ENCODE measurements at regions not wholly inside any gene's neighbourhood (a gene's known extent, or its start where the extent isn't known, plus 50 kb on each side); places are given as distances from the start of the nearest gene placed in this dataset.
"Not testable (repeated sequence)": the region's sequence is repeated elsewhere in the genome, so short reads cannot be mapped to it uniquely, and the experiment has no call there.

DNA sequence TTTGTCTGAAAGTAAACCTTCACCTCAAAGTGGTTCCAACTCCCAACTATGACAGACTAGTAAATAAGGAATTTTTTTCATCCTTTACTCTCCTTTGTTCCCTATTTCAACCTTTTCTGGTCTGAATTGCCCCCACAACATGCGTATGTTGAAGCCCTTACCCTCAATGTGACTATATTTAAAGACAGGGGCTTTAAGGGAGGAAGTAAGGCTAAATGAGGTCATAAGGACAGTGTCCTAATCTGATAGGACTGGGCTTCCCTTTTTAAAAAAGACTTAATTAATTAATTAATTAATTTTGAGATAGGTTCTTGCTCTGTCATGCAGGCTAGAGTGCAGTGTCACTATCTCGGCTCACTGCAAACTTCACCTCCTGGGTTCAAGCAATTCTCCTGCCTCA is 86.3 kb downstream of the VCPKMT start:
- ATAC-seq (no peak), DNase-seq (no peak)
- H3K4me3 ChIP-seq: no peak overlapping the region
- intact Hi-C loops (cut with DNase I): no loop called here
- TF ChIP-seq POLR2A (IDR thresholded peaks at IDR 0.05) (no peak), CTCF (IDR thresholded peaks at IDR 0.05) (no peak)
- peak overlapping the region in 1 of 12 donors; percentile 29 for H3K27ac ChIP-seq
- no peaks in the 10 kb centered on the region for H3K27me3 ChIP-seq
- H3K9me3 ChIP-seq: peaks cover 0 to 13% (median 6%) of the 10 kb centered on the region in 12 donors
- WGBS, 4 donors: 91 to 96% (median 94%) methylated on average over 2 of the region's 2 CpGs
- H3K36me3 ChIP-seq: no peaks in the 10 kb centered on the region
- peaks cover 0 to 16% (median 0%) of the 10 kb centered on the region in 12 donors for H3K4me1 ChIP-seq

GRCh38 chr14:50030911-50031310 is 85.5 kb downstream of the VCPKMT start:
- H3K4me3 ChIP-seq; H3K27me3 ChIP-seq; DNase-seq; intact Hi-C loops (cut with DNase I); H3K27ac ChIP-seq; H3K9me3 ChIP-seq; H3K36me3 ChIP-seq; ATAC-seq: not testable (repeated sequence)
- WGBS, 4 donors: 82 to 96% (median 91%) methylated on average over 1 of the region's 1 CpG
- peaks cover 0 to 16% (median 0%) of the 10 kb centered on the region in 12 donors for H3K4me1 ChIP-seq

GRCh38 chr14:50031602-50032313 is 84.6 kb downstream of the VCPKMT start:
- Histone ChIP-seq H3K36me3 (no peaks in the 10 kb centered on the region), H3K27ac (peak overlapping the region in 6 of 12 donors; percentile 6 to 37 (median 33)), H3K4me3 (no peak overlapping the region), H3K4me1 (peaks cover 0 to 16% (median 0%) of the 10 kb centered on the region in 12 donors), H3K27me3 (no peaks in the 10 kb centered on the region), H3K9me3 (no peaks in the 10 kb centered on the region)
- WGBS, 4 donors: 65 to 78% (median 75%) methylated on average over 4 of the region's 4 CpGs
- intact Hi-C loops (cut with DNase I): no loop called here
- ATAC-seq (peak in 3 of 4 donors; percentile 43 to 67 (median 49)), DNase-seq (no peak)
- TF ChIP-seq POLR2A (IDR thresholded peaks at IDR 0.05): no peak
- TF ChIP-seq CTCF (IDR thresholded peaks at IDR 0.05): no peak

- ATAC-seq; intact Hi-C loops (cut with DNase I); DNase-seq; H3K27me3 ChIP-seq; H3K4me3 ChIP-seq; H3K9me3 ChIP-seq; H3K36me3 ChIP-seq: not testable (repeated sequence)
- peaks cover 0 to 17% (median 0%) of the 10 kb centered on the region in 12 donors for H3K4me1 ChIP-seq
- 87 to 95% (median 92%) methylated on average over 8 of the region's 8 CpGs for WGBS, 4 donors
- peak overlapping the region in 2 of 12 donors; percentile 34 to 37 for H3K27ac ChIP-seq
Observed at GRCh38 chr14:50032462-50033167, 83.8 kb downstream of the VCPKMT start.

- peaks cover 0 to 39% (median 3%) of the 10 kb centered on the region in 12 donors for H3K4me1 ChIP-seq
- TF ChIP-seq CTCF (IDR thresholded peaks at IDR 0.05): no peak
- no peak for TF ChIP-seq POLR2A (IDR thresholded peaks at IDR 0.05)
- 82 to 94% (median 90%) methylated on average over 1 of the region's 1 CpG for WGBS, 4 donors
- H3K27ac ChIP-seq: no peak overlapping the region
- no peaks in the 10 kb centered on the region for H3K9me3 ChIP-seq
- H3K36me3 ChIP-seq: no peaks in the 10 kb centered on the region
- intact Hi-C loops (cut with DNase I): no loop called here
- no peaks in the 10 kb centered on the region for H3K27me3 ChIP-seq
- ATAC-seq: no peak
- no peak for DNase-seq
- H3K4me3 ChIP-seq: no peak overlapping the region
Observed at GRCh38 chr14:50035214-50035613, 81.2 kb downstream of the VCPKMT start.

Measured in heart left ventricle (tissue), 16 donors.